HG03439 (cell line): ENCODE measurements at regions not wholly inside any gene's neighbourhood (a gene's known extent, or its start where the extent isn't known, plus 50 kb on each side); places are given as distances from the start of the nearest gene placed in this dataset.
"Not testable (repeated sequence)": the region's sequence is repeated elsewhere in the genome, so short reads cannot be mapped to it uniquely, and the experiment has no call there.

Experiments used
- ATAC-seq: cut with Tn5 transposase; IDR thresholded peaks from one replicate; pipeline ENCODE4 v1.9.1; 2021; ENCODE audit warnings: mild to moderate bottlenecking, moderate library complexity; ENCODE audit not compliant: unreplicated experiment

- ATAC-seq: no peak
Observed at GRCh38 chr6:137654365-137654981, 160.3 kb upstream of the OLIG3 start.

DNA sequence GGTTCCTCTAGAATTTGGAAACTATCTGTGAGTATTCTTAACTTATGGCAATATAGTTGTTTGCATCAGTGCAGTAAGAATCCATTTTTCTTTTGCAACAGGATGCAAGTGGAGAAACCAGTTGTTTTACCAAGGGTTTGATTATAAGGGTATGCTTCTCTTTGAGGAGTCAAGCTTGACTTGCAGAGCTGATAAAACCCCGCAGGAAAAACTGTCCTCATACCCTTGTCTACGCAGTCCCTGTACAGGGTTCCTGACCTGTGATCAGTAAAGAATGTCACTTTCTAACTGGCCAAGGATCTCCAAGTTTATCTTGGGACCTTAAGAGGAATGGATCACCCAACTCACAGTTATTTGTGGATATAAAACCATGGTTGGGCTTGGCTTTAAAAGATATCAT is 161.1 kb upstream of the OLIG3 start:
- ATAC-seq: no peak

- no peak for ATAC-seq
Observed at GRCh38 chr6:137656735-137657134, 162.5 kb upstream of the OLIG3 start.

DNA sequence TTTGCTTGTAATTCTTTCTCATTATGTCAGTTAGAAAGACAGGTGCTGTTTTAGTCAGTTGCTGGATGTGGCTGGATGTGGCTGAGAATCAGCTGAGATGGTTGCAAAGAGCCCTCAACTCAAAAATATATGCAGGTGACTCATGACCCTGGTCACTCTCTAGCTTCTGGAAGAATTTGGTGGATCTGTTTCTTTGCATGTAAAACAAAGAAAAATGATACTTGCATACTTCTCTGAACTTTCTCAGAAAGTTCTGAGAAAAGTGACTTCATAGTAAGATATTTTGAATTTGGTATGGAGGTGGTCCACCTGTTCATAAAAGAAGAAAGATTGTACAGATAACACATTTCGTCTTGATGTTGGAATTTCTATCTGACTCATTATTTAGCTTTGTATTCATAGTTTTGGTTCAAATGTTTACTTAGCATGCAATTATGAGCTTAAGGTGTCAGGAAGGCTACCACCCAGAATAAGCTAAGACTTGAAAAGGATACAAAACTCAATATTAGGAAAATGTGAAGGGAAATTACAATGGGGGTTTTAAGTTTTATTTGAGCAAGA is 163.2 kb upstream of the OLIG3 start:
- ATAC-seq: no peak

DNA sequence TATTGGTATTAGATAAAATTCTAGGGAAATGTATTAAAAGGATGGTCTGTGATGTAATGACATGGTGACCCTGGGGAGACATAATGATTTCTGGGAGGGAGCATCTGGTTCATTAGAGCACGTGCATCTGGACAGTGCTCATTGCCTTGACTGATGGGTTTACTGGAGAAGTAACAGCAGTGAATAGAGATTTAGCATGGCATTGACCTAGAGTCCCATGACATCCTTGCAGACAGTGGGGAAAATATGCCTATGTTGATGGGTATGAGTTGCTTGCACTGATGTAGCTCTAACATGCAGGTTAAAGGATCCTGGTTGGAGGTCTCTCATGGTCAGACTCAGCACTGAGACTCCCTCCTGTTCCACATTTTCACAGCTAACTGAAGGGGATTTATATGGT is 164.1 kb upstream of the OLIG3 start:
- ATAC-seq: no peak

DNA sequence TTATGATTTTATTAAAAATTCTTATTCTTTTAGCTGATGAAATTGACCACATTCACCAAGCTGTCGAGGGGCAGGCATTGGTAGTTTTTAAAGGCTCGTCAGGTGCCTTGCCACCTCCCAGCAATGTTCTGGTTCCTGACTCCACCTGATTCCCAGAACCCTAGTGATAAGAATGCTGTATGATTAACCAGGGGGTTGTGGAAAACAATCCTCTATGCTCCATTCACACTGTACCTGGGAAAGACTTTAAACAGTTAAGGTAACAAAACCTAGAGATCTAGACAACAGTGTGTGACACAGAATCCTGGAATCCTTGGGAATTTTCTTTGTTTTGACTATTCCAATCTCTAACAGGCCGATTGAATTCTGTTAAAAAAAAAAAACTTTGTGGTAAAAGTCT is 165.7 kb upstream of the OLIG3 start:
- no peak for ATAC-seq

DNA sequence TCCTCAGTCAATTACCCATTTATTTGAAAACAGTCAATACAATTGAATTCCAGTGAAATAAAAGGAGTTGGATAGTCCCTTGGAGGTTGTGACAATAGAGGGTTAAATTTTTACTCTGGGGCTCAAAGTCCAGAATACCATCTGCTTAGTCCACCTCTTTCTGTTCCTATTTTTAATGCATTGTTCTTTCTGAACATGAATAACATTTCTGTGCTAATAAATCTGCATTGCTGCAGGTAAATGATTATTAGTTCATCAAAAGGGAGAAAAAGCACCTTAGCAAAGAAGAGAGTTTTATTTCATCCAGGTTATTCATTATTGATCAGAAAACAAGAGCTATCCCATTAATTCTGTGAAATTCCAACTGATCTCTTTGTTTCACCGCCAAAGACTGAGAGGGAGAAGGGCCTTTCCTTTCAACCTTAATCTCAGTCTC is 166.1 kb upstream of the OLIG3 start:
- no peak for ATAC-seq

DNA sequence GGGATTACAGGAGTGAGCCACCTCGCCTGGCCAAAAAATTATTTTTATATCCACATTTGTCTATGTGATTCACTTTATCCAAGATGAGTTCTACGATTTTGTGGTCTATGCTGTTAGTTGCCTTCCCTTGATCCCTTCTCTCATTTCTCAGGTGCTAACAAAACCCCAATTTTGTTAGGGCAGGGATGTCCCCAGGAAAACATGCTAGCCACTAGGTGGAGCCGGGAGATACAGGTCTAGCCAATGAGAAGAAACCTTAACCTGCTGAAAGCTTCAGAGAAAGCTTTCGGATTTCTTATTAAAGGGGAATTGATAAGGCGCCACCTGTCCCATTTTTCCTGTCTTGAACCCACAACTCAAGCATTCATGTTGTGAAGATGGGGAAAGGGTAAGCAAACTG is 167.4 kb upstream of the OLIG3 start:
- ATAC-seq: peak; percentile 43

- ATAC-seq: no peak
Observed at GRCh38 chr6:137664183-137664582, 170.0 kb upstream of the OLIG3 start.

- ATAC-seq: no peak
Observed at GRCh38 chr6:137665342-137665934, 171.2 kb upstream of the OLIG3 start.

- no peak for ATAC-seq
Observed at GRCh38 chr6:137666202-137666774, 172.1 kb upstream of the OLIG3 start.

GRCh38 chr6:137673603-137674002 is 179.4 kb upstream of the OLIG3 start:
- ATAC-seq: no peak

DNA sequence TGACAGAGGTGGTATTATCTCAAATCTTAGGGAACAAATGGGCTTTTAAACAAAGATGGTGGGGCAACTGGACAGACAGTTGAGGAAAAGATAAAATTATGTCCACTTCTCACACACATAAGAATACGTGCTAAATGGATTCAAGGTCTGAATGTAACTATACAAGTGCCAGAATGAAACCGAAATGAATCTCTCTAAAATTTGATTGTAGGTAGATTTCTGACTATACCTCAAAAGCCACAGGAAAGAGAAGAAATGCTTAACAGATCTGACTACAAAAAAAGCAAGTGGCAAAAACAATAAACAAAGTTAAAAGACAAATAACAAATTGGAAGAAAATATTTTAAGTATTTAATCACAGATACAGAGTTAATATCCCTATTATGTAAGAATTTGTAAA is 182.7 kb upstream of the OLIG3 start:
- ATAC-seq: peak; percentile 41

- no peak for ATAC-seq
Observed at GRCh38 chr6:137677709-137678108, 183.5 kb upstream of the OLIG3 start.

DNA sequence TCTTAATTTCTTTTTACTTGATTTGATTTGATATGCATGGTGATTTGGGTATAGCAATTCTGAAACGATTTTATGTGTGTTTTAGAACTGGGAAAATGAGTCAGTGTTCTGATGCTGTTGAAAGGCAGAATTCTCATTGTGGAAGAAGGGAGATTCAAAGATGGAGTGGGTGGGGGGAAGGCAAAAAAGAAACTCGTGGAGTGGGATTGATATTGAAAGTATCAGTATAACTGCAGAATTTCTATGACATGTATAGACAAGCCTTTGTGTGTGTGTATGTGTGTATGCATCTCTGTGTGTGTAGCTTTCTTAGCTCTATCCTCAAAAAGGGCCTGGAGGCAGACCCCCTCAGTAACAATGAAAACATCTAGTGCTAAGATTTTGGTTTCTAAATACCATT is 184.3 kb upstream of the OLIG3 start:
- ATAC-seq: no peak

DNA sequence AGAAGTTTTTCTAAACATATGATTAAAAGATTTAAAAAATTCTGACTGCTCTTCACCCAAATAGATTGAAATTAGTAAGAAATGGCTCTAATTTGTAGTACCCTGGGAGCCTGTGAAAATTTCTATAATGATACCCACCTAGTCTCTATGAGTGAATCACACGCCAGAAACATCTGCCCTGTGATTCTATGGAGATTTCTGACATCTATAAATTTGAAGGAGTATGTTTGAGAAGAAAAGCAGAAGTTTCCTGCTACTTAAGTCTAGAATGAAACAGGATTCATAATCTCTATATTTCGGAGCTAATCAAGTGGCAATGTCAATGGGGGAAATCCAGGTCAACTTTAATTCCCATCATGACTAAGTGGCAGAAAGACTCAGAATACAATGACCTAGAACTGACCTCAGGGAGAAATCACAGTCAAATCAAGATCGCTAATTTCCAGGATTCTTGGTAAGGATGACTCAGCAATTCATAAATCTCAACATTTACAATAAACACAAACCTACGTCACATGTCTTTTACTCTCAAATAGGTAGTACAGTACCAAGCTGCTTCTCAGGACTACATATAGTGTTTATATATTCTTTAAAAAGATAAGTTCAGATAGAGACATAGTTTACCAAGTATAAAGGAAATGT is 186.2 kb upstream of the TNFAIP3 start:
- peak; percentile 49 for ATAC-seq

DNA sequence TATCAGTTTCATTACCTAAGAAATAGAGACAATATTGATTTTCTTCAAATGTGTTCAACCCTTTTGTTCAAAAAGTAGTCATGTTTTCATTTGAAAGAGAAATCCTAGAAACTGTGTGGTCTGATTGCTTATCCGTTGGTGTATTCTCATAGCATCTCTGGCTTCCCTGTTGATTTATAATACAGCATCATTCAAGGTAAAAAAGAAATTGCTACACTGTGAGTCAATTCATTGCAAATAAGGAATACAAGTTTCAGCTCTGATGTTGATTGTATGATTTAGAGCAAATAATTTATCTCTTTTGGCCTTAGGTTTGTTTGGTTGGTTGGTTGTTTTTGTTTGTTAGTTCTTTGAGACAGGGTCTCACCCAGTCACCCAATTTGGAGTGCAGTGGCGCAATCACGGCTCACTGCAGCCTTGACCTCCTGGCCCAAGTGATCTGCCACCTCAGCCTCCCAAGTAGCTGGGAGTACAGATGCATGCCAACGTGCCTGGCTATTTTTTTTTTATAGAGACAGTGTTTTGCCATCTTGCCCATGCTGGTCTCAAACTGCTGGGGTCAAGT is 185.5 kb upstream of the TNFAIP3 start:
- no peak for ATAC-seq

GRCh38 chr6:137682658-137683057 is 184.4 kb upstream of the TNFAIP3 start:
- ATAC-seq: not testable (repeated sequence)

DNA sequence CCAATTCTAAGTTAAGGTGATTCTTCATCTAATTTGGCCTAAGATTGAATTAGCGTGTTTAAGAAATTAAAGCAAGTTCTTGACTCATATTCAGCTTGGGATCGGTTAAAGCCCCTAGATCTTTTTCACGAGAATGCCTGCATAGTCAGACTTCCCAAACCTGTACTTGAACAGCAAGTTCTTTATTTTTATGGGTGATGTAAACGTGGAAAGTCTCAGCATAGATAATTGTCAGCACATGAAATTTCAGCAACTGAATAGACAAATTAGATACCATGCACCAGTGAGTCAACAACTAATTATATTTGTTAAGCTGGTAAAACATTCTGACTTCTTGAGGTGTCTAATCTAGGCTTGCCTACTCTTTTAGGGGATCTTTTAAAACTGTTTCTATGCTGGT is 183.1 kb upstream of the TNFAIP3 start:
- ATAC-seq: no peak

- ATAC-seq: no peak
Observed at GRCh38 chr6:137685798-137686375, 181.2 kb upstream of the TNFAIP3 start.

DNA sequence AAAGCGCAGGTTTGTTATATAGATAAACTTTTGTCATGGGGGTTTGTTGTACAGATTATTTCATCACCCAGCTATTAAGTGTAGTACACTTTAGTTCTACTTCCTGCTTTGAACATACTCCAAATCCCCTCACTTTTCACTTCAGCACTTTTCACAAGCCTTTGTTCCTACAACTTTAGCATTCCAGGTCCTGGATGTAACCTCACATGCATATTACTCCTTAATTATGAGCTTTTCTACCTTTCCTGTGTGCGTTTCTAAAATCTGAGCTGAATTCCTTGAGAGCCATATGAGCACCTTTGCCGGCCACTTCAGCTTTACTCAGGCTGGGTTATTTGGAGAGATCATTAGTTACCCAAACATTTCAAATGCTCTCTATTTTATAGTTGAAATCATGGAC is 179.2 kb upstream of the TNFAIP3 start:
- ATAC-seq: no peak
